ENCODE measurements at regions not wholly inside any gene's neighbourhood (a gene's known extent, or its start where the extent isn't known, plus 50 kb on each side); places are given as distances from the start of the nearest gene placed in this dataset.
A peak's percentile ranks its signal among the peaks of the same experiment; 100 is the strongest.

DNA sequence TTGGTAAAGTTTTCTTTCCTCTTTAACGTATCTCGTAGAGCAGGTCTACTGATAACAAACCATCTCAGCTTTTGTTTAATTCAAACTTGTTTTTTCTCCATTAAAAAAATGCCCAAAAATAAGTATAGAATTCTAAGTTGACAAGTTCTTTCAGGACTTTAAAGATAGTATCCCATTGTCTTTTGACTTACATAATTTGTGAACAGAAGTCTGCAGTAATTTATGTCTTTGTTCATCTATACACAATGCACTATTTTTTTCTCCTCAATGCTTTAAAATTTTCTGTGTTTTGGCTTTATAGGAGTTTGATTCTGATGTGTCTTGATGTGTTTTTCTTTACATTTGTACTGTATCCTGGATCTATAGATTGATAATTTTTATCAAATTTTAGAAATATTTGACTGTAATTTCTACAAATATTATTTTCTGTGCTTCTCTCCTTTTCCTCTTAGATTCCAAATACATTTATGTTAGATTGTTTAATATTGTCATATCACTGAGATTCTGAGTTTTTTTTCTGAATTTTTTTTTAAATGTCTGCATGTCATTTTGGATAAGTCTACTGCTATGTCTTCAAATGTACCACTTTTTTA lies 143.3 kb downstream of the FTCDNL1 start:
- DNase-seq: peak in 2 of 4 experiments; percentile 8 to 12

DNA sequence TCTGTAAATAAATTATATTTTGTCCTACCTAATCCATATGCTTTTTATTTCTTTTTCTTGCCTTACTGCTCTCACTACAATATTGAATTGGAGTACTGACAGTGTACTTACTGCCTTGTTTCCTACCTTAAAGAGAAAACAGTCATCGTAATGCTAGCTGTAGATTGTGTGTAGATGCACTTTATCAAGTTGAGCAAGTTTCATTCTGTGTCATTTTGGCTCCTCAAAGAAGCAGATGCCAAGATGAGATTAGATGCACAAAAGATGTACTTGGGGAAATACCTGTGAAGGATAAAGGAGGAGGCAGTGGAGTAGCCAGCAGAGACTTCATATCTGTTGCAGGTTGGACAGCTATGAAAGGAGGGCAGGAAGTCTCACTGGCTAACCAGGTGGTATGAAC lies 145.5 kb downstream of the FTCDNL1 start:
- no peak for DNase-seq

DNA sequence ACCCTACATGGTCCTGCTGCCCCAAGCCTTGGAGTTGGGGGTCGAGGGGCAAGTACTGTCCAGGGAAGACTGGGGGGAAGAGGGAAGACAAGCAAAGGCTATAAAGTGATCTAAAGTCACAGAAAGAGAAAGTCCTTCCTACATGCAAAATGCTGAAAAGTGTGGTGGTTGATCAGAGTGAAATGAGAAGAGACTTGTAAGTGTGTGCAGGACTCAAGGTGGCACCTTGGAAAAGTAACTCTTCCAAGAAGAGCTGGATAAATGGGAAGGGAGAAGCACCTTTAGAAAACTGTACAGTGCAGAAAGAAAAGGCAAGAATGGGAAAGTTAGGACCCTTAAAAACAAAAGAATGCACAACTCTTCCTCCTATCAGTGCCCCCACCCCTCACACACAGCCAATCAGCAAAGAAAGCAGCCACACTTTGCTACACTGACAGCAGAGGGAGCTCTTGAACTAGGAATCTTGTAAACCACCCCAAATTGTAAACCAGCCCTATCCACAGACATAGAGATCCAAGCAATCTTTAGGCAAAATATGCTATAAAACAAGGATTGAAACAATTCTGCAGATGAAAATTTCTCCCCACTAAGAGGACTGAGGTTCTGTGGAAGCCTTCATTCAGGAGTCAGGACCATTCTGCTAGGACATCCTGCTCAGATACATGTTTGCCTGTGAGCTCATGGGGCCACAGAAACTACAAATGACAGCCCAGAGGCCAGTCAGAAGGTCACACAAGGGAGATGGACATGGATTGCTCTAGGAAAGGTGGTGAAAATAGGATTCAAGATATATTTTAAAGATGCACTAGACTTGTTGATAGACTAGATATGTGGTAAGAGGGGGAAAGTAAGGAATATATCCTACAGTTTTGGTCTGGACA lies 146.4 kb downstream of the FTCDNL1 start:
- peak; percentile 68 to 85 (median 74) for DNase-seq

DNA sequence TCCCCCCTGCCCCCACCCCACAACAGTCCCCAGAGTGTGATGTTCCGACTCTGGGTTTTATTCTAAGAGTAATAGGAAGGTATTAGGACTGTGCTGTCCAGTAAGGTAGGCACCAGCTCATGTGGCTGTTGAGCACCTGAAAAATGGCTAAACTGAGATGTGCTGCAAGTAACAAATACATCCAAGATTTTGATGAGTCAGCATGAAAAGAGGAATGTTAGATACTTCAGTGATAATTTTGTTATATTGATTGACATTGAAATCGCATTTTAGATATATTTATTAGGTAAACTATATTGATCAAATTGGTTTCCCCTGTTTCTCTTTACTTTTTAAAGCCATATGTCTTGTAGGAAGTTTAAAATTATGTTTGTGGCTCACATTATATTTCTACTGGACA lies 147.8 kb downstream of the FTCDNL1 start:
- no peak for DNase-seq

DNA sequence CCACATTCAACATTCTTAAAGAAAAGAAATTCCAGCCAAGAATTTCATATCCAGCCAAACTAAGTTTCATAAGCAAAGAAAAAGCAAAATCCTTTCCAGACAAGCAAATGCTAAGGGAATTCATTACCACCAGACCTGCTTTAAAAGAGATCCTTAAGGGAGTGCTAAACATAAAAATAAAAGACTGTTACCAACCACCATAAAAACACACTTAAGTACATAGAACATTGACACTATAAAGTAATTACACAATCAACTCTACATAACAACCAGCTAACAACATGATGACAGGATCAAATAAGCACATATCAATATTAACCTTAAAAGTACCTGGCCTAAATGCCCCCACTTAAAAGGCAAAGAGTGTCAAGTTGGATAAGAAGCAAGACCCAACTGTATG lies 153.5 kb downstream of the FTCDNL1 start:
- DNase-seq: no peak

DNA sequence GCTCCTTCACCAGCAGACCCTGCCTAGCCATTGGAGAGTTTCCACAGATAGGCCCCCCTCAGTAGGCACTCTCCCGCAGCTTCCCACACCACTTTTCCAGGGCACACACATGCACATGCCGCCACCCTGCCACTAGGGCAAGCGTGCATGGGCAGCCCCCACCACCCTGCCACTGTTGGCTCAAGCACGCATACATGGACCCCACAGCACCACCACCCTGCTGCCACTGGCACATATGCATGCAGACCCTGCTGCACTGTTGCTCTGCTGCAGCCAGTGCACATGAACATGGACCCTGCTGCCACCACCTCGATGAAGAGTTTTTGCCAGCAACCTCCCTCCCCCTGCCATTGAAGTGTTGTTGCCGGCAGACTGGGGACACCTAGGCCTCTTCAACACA lies 154.9 kb downstream of the FTCDNL1 start:
- DNase-seq: no peak

DNA sequence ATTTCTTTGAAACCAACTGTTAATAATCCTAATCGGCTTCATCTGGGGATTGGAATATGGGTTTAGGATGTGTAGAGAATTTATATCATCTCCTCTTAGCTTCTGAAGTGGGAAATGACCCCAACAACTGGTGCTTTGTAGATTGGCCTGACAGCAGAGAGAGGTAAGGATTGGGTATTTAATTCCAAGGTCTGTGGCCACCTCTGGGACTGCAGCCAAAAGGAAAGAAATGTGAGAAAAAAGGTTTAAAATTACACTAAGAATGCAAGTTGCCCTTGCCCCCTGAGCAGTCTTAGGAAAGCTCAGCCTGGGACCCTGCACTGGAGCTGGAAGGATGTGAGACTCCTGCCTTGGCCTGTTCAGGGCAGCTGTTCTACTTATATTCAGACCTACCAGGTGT lies 157.1 kb downstream of the FTCDNL1 start:
- DNase-seq: no peak

DNA sequence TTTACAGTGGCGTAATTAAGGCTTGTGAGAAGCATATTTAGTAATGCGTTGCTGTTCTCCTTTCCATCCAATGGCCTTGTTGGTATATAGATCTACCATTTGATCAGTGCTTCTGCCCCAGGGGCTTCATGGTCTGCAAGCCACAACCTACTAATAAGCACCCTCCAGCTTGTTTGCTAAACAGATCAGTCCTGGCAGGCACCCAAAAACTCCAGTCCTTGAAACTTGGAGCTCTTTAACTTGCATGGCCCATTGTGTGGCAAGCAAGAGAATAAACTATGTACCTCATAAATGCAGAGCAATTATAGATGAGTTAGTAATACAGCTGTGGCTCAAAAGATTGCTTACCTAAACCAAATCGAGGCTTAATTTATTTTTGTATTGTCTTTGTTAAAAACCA lies 158.5 kb downstream of the FTCDNL1 start:
- no peak for DNase-seq

DNA sequence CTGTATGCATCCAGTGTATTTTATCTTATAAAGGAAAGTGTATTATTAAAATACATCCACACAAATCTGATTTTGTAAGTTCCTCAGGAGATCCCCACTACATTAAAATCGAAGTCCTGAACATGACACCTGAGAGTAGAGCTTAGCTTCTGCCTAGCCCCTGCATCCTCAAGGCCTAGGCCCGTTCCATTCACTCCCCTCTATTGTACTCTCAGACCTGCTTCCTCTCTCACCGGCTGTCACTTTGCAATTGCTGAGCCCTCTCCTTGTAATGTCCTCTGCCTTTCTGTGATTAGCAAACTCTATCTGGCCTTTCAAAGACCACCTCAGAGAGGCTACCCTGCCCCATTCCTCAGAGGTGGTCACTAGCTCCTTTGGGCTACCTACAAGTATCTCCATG lies 160.8 kb downstream of the FTCDNL1 start:
- no peak for DNase-seq

DNA sequence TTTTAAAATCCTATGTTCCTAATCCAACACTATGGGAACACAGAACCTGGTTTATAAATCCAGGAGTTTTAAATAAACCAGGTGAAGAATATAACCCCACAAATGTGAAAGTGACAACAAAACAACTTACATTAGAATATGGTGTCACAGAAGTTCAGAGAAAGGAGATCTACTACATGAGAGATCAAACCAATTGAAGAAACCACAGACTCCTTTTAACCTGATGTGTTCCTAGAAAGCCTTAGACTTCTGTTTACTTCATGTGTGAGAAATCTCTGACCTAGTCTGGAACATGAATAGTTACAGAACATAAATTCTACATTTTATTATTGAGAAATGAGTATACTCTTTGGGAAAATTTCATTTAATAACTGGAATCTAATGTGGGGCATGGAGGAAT lies 165.3 kb downstream of the FTCDNL1 start:
- DNase-seq: no peak

DNA sequence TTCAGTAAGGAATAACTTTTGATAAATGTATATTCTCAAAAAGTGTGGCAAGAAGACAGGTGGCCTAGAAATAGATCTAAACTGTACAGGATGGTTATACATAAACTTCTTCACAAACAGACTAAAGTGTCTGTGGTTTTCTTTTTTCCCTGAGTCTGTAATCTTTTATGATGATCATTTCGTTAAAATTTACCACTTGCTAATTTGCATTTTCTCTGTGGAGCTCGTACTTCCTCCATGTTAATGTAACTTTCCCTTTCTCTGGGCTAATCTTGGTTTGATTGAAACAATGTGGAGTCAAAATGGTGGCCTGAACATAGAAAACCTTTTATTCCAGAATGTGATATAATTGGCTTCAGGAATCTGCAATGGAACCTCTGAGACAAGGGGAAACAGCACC lies 166.2 kb downstream of the FTCDNL1 start:
- DNase-seq: no peak

DNA sequence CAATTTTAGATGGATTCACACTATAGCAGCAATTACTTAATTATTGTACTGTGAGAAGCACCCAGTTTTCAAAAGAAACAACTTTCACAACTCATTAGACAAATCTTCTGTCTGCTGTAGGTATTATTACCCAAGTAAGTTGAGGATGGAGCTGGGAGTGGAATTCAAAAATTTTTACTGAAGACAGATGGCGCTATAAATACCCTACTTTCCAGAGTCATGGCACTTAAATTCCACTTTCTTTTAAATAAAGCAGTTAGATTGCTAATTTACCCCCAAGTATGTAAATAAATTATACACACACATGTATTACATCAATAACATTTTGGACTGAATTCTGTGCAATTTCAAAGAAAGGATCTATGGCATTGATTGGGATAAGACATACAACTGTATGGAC lies 166.8 kb downstream of the FTCDNL1 start:
- DNase-seq: no peak

DNA sequence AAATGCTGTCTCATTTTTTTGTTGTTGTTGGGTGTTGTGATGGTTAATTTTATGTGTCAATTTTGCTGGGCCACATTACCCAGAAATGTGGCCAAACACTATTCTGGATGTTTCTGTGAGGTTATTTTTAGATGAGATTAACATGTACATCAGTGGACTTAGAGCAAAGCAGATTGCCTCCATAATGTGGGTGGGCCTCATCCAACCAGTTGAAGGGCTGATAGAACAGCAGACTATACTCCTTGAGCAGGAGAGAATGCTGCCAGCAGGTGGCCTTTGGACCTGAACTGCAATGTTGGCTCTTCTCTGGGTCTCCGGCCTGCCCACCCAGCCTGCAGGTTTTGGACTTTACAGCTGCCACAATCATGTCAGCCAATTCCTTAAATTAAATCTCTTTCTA lies 169.0 kb downstream of the FTCDNL1 start:
- no peak for DNase-seq

DNA sequence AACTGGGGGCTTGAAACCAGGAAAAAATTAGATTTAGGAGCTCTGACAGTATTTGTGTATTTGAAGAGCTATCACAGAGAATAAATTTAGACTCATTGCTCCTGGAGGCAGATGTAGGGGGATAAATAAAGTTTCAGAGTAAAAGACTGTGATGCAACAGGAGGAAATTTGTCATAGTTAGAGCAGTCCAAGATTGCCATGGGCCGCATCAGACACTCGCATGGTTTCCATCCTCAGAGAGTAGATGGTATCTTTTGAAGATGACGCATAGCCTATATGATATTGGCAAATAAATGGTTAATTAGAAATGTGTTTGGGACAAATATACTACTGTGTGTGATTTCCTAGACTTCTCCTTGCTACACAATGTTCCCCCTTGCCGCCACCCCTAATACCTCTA lies 170.5 kb downstream of the FTCDNL1 start:
- no peak for DNase-seq

DNA sequence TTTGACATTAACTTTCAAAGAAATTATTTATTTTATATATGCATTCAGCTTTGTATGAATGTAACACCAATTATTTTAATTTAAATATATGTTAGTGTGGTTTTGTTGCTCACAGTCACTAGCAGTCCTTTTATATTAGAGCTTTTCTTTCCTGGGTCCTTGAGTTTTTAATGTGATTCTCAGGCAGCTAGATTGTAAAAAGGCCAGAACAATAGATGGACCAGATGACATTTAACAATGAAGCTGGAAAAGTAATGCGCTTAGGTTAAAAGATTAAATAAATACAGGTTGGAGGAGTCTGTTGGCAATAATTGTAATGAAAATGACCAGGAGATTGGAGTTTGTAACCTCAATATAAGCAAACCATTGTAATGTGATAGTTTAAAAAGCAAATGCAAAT lies 171.1 kb downstream of the FTCDNL1 start:
- DNase-seq: no peak

DNA sequence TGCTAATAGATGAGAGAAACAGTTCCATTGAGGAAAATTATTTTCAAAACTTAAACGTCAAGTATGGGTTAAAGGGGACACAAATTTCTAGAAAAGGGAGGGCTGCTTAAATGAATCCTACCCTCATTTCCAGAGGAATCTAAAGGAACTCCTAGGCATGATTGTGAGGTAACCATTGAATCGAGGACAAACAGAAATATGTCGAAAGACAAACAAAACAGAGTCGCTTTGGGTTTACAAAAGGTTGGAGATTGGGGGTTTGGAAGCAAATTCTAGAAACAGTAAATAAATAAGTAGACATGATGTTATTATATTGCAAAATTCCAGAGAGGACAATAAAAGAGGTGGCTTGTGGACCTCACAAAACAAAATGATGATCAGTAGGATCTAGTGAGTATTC lies 173.1 kb downstream of the FTCDNL1 start:
- no peak for DNase-seq

DNA sequence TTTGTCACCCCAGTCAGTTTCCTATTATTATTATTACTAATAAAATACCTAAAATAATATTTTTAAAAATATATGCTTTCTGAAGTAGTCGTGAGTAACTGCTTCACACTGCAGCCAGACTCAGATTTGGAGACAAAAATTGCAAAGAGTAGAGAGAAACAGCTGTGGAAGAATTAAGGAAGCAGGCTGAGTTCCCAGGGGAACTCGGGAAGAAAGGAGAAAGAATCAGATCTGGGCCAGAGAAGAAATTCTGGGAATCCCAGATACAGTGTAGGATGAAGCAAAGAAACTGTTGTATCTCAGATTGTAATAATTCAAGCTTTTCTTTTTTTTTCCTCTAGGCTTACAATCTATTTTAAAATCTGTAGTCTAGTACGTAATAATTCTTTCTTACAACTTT lies 182.3 kb downstream of the FTCDNL1 start:
- no peak for DNase-seq

DNA sequence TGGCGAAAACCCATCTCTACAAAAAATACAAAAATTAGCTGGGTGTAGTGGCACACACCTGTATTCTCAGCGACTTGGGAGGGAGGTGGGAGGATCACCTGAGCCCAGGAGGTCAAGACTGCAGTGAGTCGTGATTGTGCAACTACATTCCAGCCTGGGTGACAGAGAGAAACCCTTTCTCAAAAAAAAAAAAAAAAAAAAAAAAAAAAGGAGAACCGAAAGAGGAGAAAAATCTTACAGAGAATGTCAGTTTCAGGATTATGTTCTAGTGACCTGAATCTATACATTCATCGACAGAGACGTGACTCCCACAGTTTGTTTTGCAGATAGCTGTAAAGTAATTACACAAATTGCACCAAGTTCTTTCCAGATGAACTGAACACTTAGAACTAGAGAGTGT lies 187.8 kb downstream of the FTCDNL1 start:
- peak in 3 of 4 experiments; percentile 40 to 48 (median 42) for DNase-seq

DNA sequence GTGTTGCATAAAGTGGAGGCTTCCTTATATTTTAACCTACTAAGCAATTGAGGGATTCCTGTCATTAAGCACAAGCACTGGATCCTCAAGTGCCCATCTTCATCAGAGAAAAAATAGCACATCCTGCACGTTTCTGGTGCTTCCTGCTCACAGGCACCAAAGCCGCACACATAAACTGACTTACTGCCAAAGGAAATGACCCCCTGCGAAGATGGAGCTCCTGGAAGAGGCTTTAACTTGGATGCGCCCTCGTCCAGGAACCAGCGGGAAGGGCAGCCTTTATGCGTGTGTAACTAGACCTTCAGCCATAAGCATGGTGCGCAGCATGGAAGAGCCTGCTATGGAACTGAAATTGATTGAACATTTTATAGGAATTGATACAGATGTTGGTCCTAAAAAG lies 188.7 kb downstream of the FTCDNL1 start:
- DNase-seq: no peak

DNA sequence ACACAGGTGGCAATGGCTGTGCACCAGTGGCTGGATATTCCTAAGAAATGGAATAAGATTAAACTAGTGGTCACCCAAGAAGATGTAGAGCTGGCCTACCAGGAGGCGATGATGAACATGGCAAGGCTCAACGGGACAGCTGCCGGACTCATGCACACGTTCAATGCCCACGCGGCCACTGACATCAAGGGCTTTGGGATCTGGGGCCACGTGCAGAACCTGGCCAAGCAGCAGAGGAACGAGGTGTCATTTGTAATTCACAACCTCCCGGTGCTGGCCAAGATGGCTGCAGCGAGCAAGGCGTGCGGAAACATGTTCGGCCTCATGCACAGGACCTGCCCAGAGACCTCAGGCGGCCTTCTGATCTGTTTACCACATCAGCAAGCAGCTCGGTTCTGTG lies 190.8 kb downstream of the FTCDNL1 start:
- DNase-seq: no peak

DNA sequence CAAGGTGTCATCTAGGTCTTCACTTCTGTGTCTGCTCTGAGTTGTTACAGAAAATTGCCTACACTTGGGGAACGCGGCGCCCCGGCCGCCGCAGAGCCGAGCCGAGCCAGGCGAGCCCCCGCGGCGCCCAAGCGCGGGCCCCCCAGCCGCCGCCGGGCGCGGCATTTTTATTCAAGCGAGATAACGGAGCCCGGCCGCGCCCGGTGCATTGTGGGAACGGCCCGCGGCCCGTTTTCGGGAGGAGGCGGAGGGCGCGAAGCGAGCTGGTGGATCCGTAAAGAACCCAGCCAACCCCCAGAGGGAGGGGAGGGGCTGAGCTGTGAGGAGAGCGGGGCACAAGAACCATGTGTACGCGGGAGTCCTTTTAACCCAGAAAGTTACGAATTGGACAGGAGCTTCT lies 191.8 kb downstream of the FTCDNL1 start:
- DNase-seq: peak; percentile 8 to 60 (median 36)

DNA sequence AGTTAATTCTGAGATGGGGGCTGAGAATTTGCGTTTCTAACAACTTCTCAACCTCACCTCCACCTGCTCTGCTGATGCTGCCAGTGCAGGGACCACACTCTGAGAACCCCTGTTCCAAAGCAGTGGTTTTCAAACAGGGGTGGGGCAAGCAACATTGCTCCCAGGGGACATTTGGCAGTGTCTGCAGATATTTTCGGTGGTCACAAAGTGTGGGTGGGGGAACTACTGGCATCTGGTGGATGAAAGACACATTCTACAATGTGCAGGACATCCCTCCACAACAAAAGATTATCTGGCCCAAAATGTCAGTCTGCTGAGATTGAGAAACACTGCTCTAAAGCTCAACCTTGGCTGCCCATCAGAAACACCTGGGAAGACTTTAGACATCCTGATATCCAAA lies 188.7 kb upstream of the SATB2 start:
- no peak for DNase-seq

DNA sequence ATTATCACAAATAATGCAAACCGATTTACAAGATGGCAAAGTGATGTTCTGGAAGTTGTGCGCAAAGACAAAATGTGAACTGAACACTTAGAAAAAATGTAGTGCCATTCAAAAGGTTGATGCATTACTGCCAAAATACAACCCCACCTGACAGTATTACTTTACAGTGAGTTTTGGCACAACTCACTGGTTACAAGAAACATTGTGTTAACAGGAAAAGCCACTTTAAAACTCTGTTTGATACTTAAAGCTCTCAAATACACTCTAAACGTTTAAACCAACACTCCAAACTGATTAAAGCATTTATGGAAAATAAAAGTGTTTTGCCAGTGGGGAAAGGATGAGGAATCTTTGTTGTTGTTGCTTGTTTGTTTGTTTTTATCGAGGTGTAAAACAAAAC lies 173.4 kb upstream of the SATB2 start:
- no peak for DNase-seq

DNA sequence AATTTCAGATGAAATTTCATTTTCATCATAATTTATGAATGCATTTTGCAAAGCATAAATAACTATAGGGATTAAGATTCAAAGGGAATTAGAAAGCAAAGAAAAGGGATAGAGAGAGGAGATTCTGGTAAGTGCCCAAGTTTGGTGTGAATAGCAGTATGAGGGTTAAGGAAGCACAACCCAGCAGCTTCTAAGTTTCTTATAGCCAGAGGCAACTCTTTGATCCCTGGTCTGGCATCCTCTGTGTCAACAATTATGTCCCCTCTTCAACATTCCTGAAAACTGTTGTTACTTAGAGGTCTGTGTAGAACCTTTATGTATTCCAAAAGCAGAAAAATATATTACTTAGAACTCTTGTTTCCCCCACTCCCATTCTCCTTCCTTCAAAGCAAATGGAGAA lies 171.6 kb upstream of the SATB2 start:
- no peak for DNase-seq

DNA sequence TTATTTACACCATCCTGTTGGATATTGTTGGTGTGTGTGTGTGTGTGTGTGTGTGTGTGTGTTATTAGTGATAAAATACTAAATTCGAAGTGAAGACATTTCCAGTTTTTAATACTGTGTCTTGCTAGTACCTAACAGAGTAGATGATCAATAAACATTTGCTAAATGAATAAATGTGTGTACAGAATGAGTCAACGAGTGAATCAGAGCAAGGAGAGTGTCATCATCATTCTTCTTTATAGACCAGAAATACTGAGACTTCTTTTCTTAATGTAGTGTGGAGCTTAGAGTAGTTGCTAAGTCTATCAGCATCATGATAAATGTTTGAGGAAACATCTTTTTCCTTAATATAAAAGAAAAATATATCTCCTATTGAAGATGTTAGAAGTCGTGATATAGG lies 169.7 kb upstream of the SATB2 start:
- DNase-seq: no peak
